ENCODE measurements at regions not wholly inside any gene's neighbourhood (a gene's known extent, or its start where the extent isn't known, plus 50 kb on each side); places are given as distances from the start of the nearest gene placed in this dataset.

- no peak for DNase-seq (ENCODE audit: low spot score)
- TF ChIP-seq CTCF (IDR thresholded peaks at IDR 0.05; ENCODE audit: extremely low read depth, missing control alignments) = no peak
Measured at GRCh38 chr11:45057938-45058646, 88.3 kb upstream of the PRDM11 start.

- no peak for DNase-seq (ENCODE audit: low spot score)
- no peak for TF ChIP-seq CTCF (IDR thresholded peaks at IDR 0.05; ENCODE audit: extremely low read depth, missing control alignments)
Measured at GRCh38 chr11:45058647-45058950, 87.8 kb upstream of the PRDM11 start.

- no peak for TF ChIP-seq CTCF (IDR thresholded peaks at IDR 0.05; ENCODE audit: extremely low read depth, missing control alignments)
- DNase-seq (ENCODE audit: low spot score) = no peak
Measured at GRCh38 chr11:45060707-45061106, 85.7 kb upstream of the PRDM11 start.

GRCh38 chr11:45061641-45062040 lies 84.8 kb upstream of the PRDM11 start:
- no peak for TF ChIP-seq CTCF (IDR thresholded peaks at IDR 0.05; ENCODE audit: extremely low read depth, missing control alignments)
- no peak for DNase-seq (ENCODE audit: low spot score)

GRCh38 chr11:45062115-45062514 lies 84.3 kb upstream of the PRDM11 start:
- no peak for DNase-seq (ENCODE audit: low spot score)
- TF ChIP-seq CTCF (IDR thresholded peaks at IDR 0.05; ENCODE audit: extremely low read depth, missing control alignments) = no peak

GRCh38 chr11:45062974-45063635 lies 83.3 kb upstream of the PRDM11 start:
- TF ChIP-seq CTCF (IDR thresholded peaks at IDR 0.05; ENCODE audit: extremely low read depth, missing control alignments) = no peak
- no peak for DNase-seq (ENCODE audit: low spot score)

- no peak for TF ChIP-seq CTCF (IDR thresholded peaks at IDR 0.05; ENCODE audit: extremely low read depth, missing control alignments)
Measured at GRCh38 chr11:45063669-45064068, 82.8 kb upstream of the PRDM11 start.

More at GRCh38 chr11:45063669-45064068, 82.8 kb upstream of the PRDM11 start:
- DNase-seq (ENCODE audit: low spot score) = no peak

Data from GM20000 (cell line).